Transverse colon (tissue), 4 donors: ENCODE measurements at regions not wholly inside any gene's neighbourhood (a gene's known extent, or its start where the extent isn't known, plus 50 kb on each side); places are given as distances from the start of the nearest gene placed in this dataset.

ENCODE experiments used
- EP300 ChIP-seq: sonication (generic); formaldehyde crosslinking; IDR thresholded peaks from one replicate; pipeline ENCODE4 v1.6.1; 2017; ENCODE audit warnings: antibody characterized with exemption, low read depth
- POLR2A ChIP-seq: fragments of 450-650 bp; IDR thresholded peaks from one replicate; pipeline ENCODE4 v1.6.1; 2016; ENCODE audit warnings: antibody characterized with exemption, mild to moderate bottlenecking, moderate library complexity
- POLR2AphosphoS5 ChIP-seq, 3 donors: sonication (generic); formaldehyde crosslinking; IDR thresholded peaks; one replicate each; pipeline ENCODE4 v1.6.1; 2016; ENCODE audit warnings: antibody characterized with exemption in 3 of 3
- TF ChIP-seq, protein P1 (sequence below), 5 experiments: fragments of 200-600 bp in 3 of 5; fragments of 450-650 bp in 2 of 5; sonication (generic) in 3 of 5; IDR thresholded peaks; 1 replicate in 2 of 5; 2 replicates in 3 of 5; pipeline ENCODE4 v1.5.1; 2016 to 2017; ENCODE audit warnings: antibody characterized with exemption in 5 of 5, inconsistent platforms in 3 of 5, mild to moderate bottlenecking in 2 of 5, moderate library complexity in 1 of 5

DNA sequence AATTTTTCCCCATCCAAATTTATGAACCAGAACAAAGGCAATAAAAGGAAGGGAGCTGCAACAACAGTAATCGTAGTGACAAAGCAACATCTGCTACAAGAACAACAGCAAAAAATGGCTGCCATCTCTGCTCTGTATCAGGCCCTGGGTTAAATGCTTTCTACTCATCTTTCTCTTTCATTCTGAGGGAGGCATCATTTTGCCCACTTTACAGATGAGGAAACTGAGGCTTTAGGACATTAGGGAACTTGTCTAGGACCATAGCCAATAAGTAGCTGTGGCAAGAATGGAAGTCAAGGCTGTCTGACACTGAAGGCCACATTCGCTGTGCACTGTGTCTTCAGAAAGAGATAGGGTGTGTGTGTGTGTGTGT is 192.4 kb upstream of the NUDT4 start:
- TF ChIP-seq, protein P1, sequence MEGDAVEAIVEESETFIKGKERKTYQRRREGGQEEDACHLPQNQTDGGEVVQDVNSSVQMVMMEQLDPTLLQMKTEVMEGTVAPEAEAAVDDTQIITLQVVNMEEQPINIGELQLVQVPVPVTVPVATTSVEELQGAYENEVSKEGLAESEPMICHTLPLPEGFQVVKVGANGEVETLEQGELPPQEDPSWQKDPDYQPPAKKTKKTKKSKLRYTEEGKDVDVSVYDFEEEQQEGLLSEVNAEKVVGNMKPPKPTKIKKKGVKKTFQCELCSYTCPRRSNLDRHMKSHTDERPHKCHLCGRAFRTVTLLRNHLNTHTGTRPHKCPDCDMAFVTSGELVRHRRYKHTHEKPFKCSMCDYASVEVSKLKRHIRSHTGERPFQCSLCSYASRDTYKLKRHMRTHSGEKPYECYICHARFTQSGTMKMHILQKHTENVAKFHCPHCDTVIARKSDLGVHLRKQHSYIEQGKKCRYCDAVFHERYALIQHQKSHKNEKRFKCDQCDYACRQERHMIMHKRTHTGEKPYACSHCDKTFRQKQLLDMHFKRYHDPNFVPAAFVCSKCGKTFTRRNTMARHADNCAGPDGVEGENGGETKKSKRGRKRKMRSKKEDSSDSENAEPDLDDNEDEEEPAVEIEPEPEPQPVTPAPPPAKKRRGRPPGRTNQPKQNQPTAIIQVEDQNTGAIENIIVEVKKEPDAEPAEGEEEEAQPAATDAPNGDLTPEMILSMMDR (IDR thresholded peaks at IDR 0.05): no peak
- TF ChIP-seq POLR2A (no peak), POLR2AphosphoS5 (IDR thresholded peaks at IDR 0.05) (no peak), EP300 (no peak)
